ENCODE measurements at regions not wholly inside any gene's neighbourhood (a gene's known extent, or its start where the extent isn't known, plus 50 kb on each side); places are given as distances from the start of the nearest gene placed in this dataset.

DNA sequence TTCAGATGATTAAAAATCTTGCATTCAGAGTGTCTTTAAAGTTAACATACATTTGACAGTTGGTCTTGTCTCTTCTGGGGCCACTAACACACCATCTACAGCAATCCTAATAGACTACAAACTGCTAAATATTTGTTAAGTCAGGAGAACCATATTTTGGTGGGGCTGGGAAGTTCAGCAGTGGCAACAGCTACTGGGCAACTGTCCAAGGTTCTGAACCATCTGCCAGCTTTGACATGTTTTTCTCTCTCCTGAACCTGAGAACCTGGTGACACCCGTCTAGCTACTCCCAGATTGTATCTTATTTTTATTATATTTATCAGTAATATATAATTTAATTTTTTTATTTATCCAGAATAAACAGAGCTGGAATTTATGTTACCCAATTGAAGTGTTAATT is 199.0 kb upstream of the DPYD start:
- DNase-seq (ENCODE audit: low read depth): peak; percentile 33

DNA sequence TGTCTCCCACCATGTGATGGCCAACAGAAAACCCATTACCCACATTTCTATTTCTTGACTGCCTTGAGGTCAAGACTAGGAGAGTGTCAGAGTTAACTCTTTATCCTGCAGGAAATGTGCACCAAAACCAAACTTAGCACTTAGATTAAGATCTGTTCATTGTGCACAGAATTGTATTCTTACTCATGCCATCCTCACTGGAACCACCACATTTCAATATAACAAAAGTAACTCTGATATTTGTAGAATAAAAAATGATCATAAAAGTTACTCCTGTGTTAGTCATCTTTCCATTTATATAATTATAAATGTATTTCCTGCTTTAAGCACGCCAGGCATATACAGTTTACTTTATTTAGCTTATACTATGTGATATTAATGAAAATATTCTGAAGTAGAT is 193.0 kb upstream of the DPYD start:
- DNase-seq (ENCODE audit: low read depth): no peak

DNA sequence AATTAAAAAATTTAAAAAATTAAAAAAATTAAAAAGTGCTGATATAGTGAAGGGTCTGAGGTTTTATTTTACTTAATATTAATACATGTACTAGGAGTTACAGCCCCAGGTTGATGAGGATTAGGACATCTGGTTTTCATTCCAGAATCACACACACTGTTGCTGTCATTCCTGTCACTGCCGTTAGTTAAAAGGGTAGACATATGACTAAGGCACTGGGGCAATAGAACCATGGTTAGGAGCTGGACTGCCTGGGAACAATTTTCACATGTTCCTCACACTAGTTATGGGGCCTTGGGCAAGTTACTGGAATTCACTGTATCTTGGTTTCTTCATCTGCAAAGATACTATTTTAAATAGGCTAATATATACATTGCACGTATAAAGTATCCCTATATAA is 191.8 kb upstream of the DPYD start:
- peak; percentile 58 for DNase-seq (ENCODE audit: low read depth)

DNA sequence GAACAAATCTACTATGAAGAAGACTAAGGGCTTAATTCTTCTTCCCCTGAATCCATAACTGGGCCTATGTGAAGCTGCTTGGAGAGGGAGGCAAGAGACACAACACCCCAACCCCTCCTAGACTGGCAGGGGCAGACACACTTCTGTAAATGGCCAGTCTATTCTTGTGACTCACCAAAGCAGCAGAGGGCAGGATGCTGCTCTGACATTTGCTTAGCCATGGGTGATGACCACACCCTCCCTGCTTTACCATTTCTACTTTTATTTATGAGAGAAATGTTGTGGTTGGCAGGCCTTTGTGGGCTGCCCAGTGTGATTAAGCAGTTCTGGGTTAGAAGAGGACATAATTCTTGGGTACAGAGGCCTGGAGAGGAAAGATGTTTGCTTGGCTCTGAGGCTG is 189.8 kb upstream of the DPYD start:
- peak; percentile 87 for DNase-seq (ENCODE audit: low read depth)

DNA sequence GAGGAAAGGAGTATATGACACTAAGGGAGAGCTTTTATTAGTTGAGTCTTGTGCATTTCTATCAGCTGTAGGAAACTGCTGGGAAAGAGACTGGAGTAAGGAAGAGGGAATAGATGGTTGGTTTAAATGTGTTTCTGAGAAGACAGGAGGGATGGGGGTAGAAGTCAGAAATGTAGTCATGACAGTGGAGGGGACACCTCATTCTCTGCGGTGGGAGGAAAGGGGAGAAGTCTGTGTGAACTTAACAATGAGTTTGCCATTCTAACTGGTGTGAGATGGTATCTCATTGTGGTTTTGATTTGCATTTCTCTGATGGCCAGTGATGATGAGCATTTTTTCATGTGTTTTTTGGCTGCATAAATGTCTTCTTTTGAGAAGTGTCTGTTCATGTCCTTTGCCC is 187.5 kb upstream of the DPYD start:
- peak; percentile 45 for DNase-seq (ENCODE audit: low read depth)

DNA sequence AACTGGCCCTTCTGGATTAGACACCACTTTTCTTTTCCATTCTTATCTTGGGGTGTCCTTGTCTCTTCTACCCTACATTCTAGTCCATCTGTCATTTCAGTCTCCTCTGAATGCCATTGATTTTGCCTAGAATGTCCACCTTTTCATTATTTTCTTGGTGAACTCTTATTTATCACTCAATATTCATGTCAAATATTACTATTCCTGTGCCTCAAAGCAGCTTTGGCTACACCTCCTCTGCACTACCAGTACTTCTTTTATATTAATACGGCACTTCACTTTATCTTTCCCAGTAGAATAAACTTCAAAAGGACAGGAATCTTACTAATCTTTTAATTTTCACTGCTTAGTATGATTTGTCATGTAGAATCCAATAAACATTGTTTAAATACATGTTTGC is 186.4 kb upstream of the DPYD start:
- DNase-seq (ENCODE audit: low read depth): no peak

DNA sequence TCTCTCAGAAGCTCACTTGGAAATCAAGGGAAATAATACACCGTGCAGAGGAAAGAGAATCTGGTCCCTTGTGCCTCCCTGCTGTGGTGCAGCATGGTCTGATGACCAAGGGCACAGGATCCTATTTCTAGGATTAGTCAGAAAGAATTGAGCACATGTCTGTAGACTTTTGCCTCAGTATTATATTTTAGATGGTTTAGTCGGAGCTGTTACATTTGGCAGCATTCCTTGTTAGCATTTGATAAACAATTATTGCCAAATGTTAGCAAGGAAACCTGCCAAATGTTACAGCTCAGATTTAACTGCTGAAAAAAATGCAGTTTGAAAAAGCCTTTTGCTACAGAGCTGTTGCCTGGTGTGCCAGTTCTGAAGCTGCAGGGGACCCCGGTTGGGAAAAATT is 183.5 kb upstream of the DPYD start:
- peak; percentile 40 for DNase-seq (ENCODE audit: low read depth)

DNA sequence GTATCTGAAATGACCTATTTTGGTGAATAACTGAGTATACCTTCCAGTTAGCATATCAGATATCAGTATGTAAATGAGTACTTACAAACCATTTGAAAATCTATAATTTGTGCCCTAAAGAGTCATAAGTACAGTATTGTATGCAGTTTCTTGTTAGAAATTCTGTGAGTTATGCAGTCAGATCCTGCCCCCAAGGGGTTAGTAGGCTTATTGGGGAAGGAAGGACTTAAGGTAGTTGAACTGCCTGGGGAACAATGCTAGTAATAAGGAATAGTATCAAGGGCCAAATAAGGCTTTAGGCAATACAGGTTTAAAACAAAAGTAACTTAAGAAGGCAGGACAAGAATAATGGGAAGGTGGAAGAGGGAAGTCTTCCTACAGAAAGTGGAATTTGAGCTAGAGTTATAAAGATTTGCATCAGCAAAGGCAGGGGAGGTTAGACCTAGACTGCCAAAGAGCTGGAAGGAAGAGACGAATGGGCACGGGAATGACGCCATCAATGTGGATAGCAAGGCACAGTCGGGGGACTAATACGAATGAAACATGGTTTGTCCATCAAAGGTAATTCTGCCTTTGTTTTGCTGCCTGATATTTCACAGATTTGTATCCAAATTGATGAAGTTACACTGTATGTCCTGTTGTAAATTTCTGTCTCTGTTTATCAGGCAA is 182.9 kb upstream of the DPYD start:
- DNase-seq (ENCODE audit: low read depth): peak; percentile 41

DNA sequence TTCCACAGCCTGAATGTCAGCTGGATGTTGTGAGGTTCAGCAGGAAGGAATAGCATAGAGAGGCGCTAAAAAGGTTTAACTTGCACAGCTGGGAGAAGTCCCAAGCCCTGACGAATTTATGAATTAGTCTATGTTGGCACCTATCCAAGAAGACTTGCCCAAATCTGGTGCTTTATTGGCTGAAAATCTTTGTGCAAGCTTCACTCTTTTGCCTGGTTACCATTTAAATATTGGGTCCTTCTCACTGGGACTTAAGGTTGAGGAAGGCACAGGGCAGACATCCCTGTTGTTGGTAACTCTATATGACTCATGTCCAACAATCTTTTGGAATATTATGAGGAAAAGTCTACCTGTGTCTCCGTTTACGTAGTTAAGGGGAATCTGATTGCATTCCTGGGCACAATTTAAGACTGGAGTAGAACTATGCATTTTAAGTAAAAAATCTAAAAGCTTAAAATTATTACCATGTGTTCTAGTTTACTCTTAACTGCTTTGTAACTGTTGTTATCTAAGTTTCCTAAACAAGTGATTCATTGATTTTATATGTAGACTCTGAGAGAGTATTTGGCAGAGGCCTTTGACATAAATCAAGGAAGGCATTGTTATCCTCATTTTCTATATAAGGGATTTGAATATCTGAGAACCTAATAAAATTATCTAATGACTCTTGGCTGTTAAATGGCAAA is 181.7 kb upstream of the DPYD start:
- DNase-seq (ENCODE audit: low read depth): no peak

DNA sequence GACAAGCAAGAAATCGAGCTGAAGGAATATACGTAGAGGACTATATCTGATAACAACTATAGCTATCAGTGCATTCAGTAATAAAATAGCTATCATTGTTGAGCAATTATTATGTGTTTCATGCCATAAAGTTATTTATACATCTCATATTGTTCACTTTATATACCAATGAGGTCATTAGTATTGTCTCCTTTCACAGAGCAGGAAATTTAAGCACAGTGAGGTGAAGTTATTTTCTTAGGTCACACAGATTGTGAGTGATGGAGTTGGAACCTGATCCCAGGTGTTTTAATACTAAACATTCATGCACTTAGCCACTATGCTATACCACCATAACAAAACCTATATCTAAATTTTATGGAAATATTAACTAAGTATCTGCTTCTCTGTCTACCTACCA is 180.5 kb upstream of the DPYD start:
- no peak for DNase-seq (ENCODE audit: low read depth)

DNA sequence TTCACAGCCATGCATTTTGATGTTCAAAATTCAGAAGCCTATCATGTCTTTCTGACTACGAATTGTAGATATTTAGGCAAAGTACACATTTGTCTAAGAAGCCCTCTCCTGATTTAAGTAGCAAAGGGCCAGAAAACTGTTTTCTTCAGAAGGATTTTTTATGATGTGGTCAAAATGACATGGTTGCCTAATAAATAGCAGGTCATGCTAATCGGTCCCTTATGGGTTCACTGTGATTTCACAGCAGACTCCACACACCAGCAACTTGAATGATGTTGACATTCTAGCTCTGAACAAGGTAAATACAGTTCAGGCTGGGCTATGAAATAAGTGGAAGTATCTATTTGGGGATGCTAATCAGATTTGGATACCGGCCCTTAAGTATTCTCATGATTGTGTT is 178.7 kb upstream of the DPYD start:
- no peak for DNase-seq (ENCODE audit: low read depth)

DNA sequence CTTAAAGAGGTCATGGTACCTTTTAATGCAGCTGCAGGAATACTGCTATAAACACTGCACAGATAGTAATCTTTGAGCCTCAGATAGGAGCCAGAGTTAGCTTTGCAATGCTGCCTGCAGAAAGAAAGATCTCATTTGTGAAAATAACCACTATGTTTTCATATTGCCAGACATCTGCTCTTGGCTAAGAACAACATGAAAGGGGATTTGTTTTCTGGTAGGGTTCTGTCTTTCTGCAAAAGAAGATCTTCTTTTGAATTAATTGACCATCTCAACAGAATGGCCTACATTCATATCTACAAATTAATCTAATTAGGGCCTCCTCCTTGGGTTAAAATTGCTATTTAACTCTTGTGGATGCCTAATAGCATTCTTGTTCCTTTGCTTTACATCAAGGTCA is 177.6 kb upstream of the DPYD start:
- DNase-seq (ENCODE audit: low read depth): no peak

DNA sequence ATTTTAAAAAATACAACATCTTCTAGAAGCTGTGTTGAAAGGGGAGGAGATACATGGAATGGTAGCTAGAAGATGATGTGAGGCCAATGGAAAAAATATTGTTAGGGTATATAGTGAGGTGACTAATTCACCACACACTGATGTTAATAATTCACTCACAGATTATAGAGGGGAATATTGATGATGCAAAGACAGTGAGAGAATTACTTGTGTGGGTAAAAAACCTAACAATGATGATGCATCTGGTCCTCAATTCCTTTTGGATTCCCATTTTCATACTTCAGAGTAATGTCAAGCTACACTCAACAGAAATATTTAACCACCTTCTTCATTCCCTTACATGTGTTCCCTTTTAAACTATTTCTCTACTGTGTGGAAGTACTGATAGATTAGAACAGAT is 169.5 kb upstream of the DPYD start:
- no peak for DNase-seq (ENCODE audit: low read depth)

DNA sequence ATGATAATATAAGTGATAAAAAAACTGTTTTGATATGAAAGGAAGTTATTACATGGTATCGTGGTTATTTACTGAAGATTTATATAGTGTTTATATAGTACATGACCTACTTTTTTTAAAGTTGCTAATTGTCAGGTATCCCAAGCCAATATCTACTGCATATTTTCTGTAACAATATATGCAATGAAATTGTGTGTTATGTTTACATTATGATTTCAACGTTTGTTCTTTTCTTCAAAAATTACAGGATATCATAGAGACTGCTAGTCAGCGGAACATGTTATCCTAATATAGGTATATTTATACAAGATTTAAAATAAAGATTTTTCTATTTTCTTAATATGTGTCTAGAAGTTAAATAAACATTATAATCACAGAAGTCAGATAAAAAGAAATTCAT is 167.5 kb upstream of the DPYD start:
- no peak for DNase-seq (ENCODE audit: low read depth)

DNA sequence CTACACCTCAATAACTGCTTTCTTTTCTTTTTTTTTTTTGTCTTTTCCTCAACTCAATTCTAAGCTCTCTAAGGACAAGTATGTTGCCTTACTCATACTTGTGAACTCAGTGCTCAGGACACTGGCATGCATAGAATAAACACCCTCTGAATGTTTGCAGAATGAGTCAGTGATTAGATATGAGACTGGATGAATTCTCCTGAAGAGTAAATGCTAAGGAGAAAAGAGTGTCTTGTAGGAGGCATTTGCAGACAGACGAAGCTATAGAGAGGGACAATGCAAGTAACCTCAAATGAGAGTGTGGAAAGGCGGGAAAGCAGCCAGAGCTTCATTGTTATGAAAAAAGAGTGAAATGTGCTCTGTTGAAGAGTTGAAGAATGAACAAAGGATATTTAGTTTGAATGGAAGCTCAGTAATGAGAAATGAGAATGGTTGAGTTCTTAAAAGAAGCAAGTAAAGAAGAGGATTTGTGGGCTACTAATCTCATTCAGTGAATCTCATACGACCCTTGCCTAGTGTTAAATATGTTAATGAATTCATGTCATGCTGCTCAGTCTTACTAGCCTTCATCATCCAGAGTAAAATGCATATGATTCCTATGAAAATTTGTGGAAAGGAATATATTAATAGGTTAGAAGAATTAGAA is 166.1 kb upstream of the DPYD start:
- peak; percentile 97 for DNase-seq (ENCODE audit: low read depth)

DNA sequence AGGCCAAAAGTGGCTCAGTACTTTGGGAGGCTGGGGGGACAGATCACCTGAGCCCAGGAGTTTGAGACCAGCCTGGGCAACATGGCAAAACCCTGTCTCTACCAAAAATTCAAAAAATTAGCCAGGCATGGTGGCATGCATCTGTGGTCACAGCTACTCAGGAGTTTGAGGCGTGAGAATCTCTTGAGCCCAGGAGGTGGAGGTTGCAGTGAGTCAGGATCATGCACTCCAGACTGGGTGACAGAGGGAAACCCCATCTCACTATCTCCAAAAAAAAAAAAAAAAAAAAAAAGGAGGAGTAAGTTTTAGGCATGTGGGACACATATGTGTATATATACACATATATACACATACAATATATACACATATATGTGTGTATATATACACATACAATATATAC is 165.3 kb upstream of the DPYD start:
- peak; percentile 86 for DNase-seq (ENCODE audit: low read depth)

DNA sequence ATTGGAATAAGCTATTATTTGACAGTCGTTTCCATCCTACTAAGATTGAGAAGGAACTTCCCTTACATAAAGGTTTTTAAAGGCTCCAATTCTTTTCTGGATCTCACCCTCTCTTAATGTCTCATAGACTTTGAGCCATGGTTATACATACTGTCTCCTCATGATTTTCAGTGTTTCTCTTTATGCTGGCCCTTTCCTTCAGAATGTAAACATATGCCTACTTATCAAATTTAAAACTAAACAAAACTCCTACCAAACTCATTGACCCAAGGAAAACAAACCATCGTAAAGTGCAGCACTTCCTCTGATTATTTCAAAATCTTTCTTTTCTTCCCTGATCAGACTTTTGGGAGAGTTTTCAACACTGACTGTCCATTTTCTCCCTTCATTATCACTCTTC is 163.4 kb upstream of the DPYD start:
- DNase-seq (ENCODE audit: low read depth): no peak

DNA sequence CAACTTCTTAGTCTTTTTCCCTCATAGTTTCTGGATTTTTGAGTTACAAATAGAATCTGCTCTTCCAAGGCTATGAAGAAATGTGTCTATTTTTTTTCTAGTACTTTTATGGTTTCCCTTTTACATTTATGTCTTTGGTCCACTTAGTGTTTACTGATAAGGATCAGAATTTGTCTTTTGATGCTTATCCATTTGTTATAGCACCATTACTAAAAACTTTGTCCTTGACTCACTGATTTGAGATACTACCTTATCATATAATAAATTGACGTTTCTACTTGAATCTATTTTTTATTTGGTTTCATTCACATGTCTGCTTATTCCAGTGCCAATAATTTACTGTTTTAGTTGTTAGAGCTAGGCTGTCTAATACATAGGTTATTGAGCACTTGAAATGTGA is 161.1 kb upstream of the DPYD start:
- no peak for DNase-seq (ENCODE audit: low read depth)

DNA sequence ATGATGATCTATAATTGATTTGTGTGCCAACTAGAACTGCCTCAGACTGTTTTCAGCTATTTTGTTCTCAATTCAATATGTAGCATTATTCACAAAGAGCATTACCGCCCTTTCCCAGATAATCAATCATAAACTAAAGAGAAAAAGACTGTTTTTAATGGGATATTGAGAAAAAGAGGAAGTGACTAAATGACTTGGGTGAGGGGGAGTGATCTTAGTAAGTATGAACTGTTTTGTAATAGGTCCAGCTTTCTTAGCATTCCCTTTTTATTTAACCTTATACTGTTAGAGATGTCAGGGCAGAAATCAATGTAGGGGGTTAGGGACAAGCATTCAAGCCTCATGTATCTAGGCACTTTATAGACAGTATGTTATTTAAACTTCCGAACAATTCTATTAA is 157.8 kb upstream of the DPYD start:
- DNase-seq (ENCODE audit: low read depth): no peak

DNA sequence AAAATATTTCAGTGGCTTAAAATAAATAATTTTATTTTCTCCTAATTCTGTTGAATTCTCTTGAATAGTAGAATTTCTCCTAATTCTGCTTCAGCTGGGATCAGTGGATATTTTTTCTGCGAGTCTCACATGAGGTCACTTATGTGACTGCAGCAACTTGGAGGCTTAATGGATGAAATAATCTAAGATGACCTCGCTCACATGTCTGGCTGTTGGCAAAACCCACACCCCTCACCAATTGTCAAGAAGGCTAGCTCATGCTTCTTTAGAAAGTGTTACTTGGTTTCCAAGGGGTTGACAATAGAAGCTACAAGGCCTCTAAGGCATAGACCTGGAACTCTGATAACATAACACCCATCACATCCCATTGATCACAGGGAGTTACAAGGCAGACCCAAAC is 156.9 kb upstream of the DPYD start:
- no peak for DNase-seq (ENCODE audit: low read depth)

DNA sequence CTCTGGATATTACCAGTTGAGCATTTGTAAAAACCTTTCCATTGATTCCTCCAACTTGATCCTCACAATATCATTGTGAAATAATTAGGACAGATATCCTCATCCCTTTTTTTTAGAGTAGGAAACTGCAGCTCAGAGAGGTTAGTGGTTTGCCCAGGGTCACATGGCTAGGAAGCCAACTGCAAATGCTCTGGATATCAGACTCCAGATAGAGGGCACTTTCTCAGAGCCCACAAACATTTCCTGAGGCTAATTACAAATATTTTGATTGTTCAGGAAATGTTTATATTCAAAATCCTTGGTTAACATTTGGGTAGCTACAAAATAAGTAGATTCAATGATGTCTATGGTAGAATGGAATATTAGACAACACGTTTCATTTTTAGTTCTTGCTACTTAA is 154.8 kb upstream of the DPYD start:
- DNase-seq (ENCODE audit: low read depth): peak; percentile 58

DNA sequence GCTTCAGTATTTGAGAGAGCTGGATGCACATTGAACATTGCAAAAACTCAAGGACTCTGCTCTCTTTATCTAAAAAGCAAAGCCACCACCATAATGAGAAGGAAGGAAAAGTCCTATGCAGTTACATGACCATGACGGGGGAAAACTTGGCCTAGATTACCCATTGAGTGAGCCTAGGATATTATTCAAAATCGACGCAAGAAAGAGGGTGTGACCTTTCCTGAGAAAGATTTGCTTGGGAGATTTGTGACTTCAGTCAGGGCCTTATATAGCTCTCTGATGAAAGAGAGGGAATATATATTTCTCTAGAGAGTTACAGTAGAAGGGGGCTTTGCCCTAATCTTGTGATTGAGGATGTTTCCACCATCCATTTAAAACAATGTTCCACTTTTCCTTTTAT is 153.0 kb upstream of the DPYD start:
- no peak for DNase-seq (ENCODE audit: low read depth)

DNA sequence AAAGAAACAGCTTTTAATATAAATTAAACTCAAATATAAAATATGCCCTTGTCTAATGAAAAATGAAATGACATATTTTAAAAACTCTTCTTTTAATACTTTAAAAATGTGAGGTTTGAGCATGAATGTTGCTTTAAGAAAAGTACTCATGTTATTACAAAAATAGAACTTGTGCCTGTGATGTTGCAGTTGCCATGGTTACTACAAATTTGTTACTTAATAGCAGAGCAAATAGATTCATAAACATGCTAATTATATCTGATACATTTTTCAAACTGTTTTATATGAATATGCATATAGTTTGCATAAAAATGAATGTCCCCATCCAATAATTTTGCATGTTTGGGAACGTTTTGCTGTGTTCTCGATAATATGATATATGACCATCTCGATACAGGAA is 152.3 kb upstream of the DPYD start:
- no peak for DNase-seq (ENCODE audit: low read depth)

DNA sequence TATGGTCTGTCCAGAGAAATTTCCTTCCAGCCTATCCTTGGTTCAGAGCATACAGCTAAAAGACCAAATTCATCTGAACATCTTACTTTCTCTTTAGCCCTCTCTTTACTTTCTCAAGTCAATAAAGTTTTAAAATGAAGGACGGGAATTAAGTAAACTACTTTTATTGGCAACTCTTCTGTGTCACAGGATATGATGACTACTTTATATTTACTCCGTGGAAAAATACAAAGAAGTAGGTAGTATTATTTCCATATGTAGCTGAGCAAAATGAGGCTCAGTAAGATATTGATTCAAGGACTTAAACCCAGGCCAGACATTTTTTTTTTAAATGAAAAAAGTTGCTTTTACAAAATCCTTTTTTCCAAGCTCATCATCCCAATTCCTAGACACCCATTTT is 151.2 kb upstream of the DPYD start:
- DNase-seq (ENCODE audit: low read depth): no peak
